ENCODE measurements at regions not wholly inside any gene's neighbourhood (a gene's known extent, or its start where the extent isn't known, plus 50 kb on each side); places are given as distances from the start of the nearest gene placed in this dataset.
"Not testable (repeated sequence)": the region's sequence is repeated elsewhere in the genome, so short reads cannot be mapped to it uniquely, and the experiment has no call there.

GRCh38 chr2:37722971-37723370 lies 51.5 kb upstream of the CDC42EP3 start:
- not testable (repeated sequence) for DNase-seq

- no peak for DNase-seq
Measured at GRCh38 chr2:37730037-37730818, 58.8 kb upstream of the CDC42EP3 start.

- DNase-seq = not testable (repeated sequence)
Measured at GRCh38 chr2:37732412-37732811, 61.0 kb upstream of the CDC42EP3 start.

- DNase-seq = no peak
Measured at GRCh38 chr2:37733251-37733650, 61.8 kb upstream of the CDC42EP3 start.

GRCh38 chr2:37733955-37734354 lies 62.5 kb upstream of the CDC42EP3 start:
- DNase-seq = not testable (repeated sequence)

GRCh38 chr2:37734891-37735523 lies 63.6 kb upstream of the CDC42EP3 start:
- not testable (repeated sequence) for DNase-seq

GRCh38 chr2:37735524-37735910 lies 64.1 kb upstream of the CDC42EP3 start:
- DNase-seq = not testable (repeated sequence)

- no peak for DNase-seq
Measured at GRCh38 chr2:37737507-37737906, 66.1 kb upstream of the CDC42EP3 start.

- DNase-seq = no peak
Measured at GRCh38 chr2:37738266-37738885, 66.9 kb upstream of the CDC42EP3 start.

GRCh38 chr2:37739153-37739552 lies 67.7 kb upstream of the CDC42EP3 start:
- DNase-seq = no peak

GRCh38 chr2:37740164-37740739 lies 68.8 kb upstream of the CDC42EP3 start:
- no peak for DNase-seq

GRCh38 chr2:37742286-37742685 lies 70.8 kb upstream of the CDC42EP3 start:
- no peak for DNase-seq

GRCh38 chr2:37744010-37744409 lies 72.6 kb upstream of the CDC42EP3 start:
- no peak for DNase-seq

GRCh38 chr2:37744961-37745360 lies 73.5 kb upstream of the CDC42EP3 start:
- not testable (repeated sequence) for DNase-seq

- DNase-seq = not testable (repeated sequence)
Measured at GRCh38 chr2:37746011-37746410, 74.6 kb upstream of the CDC42EP3 start.

GRCh38 chr2:37746883-37747282 lies 75.4 kb upstream of the CDC42EP3 start:
- DNase-seq = no peak

GRCh38 chr2:37748541-37748940 lies 77.1 kb upstream of the CDC42EP3 start:
- DNase-seq = no peak

- not testable (repeated sequence) for DNase-seq
Measured at GRCh38 chr2:37750286-37750685, 78.8 kb upstream of the CDC42EP3 start.

GRCh38 chr2:37752766-37753165 lies 81.3 kb upstream of the CDC42EP3 start:
- DNase-seq = no peak

- no peak for DNase-seq
Measured at GRCh38 chr2:37753758-37754157, 82.3 kb upstream of the CDC42EP3 start.

- DNase-seq = not testable (repeated sequence)
Measured at GRCh38 chr2:37755961-37756559, 84.6 kb upstream of the CDC42EP3 start.

- not testable (repeated sequence) for DNase-seq
Measured at GRCh38 chr2:37757456-37757855, 86.0 kb upstream of the CDC42EP3 start.

GRCh38 chr2:37758141-37758601 lies 86.7 kb upstream of the CDC42EP3 start:
- DNase-seq = not testable (repeated sequence)

Measured in CD4-positive, alpha-beta T cell treated with Interleukin-1 beta for 1 hour (primary cell).